HCT116 (cell line): ENCODE measurements at regions not wholly inside any gene's neighbourhood (a gene's known extent, or its start where the extent isn't known, plus 50 kb on each side); places are given as distances from the start of the nearest gene placed in this dataset.

Source experiments
- ATAC-seq: fragments of 200-7000 bp; cut with Tn5 transposase; 2 replicates; pipeline ENCODE4 v1.9.1; 2020; ENCODE audit warnings: mild to moderate bottlenecking, moderate library complexity
- BruUV-seq: library from RNA; stranded (reverse); fragments of 400-500 nt; replicated peaks from 2 replicates; lab custom pipeline; 2021; lab: Mats Ljungman, UMichigan
- CTCF ChIA-PET: fragments of 300-600 bp; sonication (Branson Sonifier 250); formaldehyde crosslinking; loops from one replicate; lab custom pipeline; 2021; ENCODE audit warnings: antibody characterized with exemption; lab: Charles Lee
- POLR2A ChIA-PET: fragments of 300-600, 350-600 bp; sonication (Branson Sonifier 250); formaldehyde crosslinking; loops from one replicate; lab custom pipeline; 2021; ENCODE audit warnings: antibody characterized with exemption; lab: Charles Lee
- RAD21 ChIA-PET, 2 experiments: fragments of 300-600 bp; sonication (Branson Sonifier 250); formaldehyde crosslinking; loops; one replicate each; lab custom pipeline; 2023; ENCODE audit warnings: low total read pairs in 2 of 2; ENCODE audit not compliant: uncharacterized antibody in 2 of 2, unreplicated experiment in 2 of 2, low non-redundant PET in 1 of 2; lab: Charles Lee
- DNase-seq: peaks from one replicate; pipeline ENCODE4 v3.0.0-alpha.2; 2010; ENCODE audit warnings: low read depth, low spot score
- H2AFZ ChIP-seq: fragments of 200-600 bp; shearing (Covaris generic), sonication (generic); 2 replicates; pipeline ENCODE4 v1.6.1; 2017; ENCODE audit warnings: low read depth, mixed run types, mixed read lengths, antibody characterized with exemption, low read length; ENCODE audit not compliant: poor library complexity, severe bottlenecking
- H3K27ac ChIP-seq: 2 replicates; pipeline ENCODE4 v1.5.1; 2012; ENCODE audit warnings: low read depth, low read length
- H3K27me3 ChIP-seq: fragments of 200-600 bp; sonication (generic); 2 replicates; pipeline ENCODE4 v1.6.1; 2016; ENCODE audit warnings: mixed run types, low read length, mixed read lengths; ENCODE audit not compliant: insufficient read depth
- H3K36me3 ChIP-seq, 2 experiments: fragments of 200-500 bp in 1 of 2; fragments of 200-600 bp in 1 of 2; sonication (Bioruptor generic) in 1 of 2; sonication (generic) in 1 of 2; 2 replicates each; pipeline versions ENCODE4 v1.5.1 to v1.6.1; 2014 to 2016; ENCODE audit warnings: low read length in 2 of 2, inconsistent platforms in 1 of 2, mixed read lengths in 1 of 2, mixed run types in 1 of 2; ENCODE audit not compliant: insufficient read depth in 2 of 2, control insufficient read depth in 1 of 2
- H3K4me1 ChIP-seq, 2 experiments: fragments of 200-600 bp in 1 of 2; sonication (generic) in 1 of 2; 2 replicates each; pipeline versions ENCODE4 v1.5.1 to v1.6.1; 2012 to 2017; ENCODE audit warnings: low read length in 2 of 2, inconsistent platforms in 1 of 2, mild to moderate bottlenecking in 1 of 2, mixed read lengths in 1 of 2, mixed run types in 1 of 2, moderate library complexity in 1 of 2; ENCODE audit not compliant: insufficient read depth in 2 of 2, control insufficient read depth in 1 of 2
- H3K4me2 ChIP-seq: fragments of 200-600 bp; sonication (generic); 2 replicates; pipeline ENCODE4 v1.6.1; 2017; ENCODE audit warnings: mixed run types, low read length, mixed read lengths
- H3K4me3 ChIP-seq, 2 experiments: fragments of 200-600 bp in 1 of 2; sonication (generic) in 1 of 2; replicated peaks in 1 of 2; 2 replicates each; pipeline ENCODE4 v1.5.1; 2011 to 2016; ENCODE audit warnings: low read length in 2 of 2, control low read depth in 1 of 2, low read depth in 1 of 2, mild to moderate bottlenecking in 1 of 2, mixed read lengths in 1 of 2, mixed run types in 1 of 2
- H3K79me2 ChIP-seq: fragments of 200-600 bp; sonication (generic); 2 replicates; pipeline ENCODE4 v1.6.1; 2017; ENCODE audit warnings: mild to moderate bottlenecking, mixed run types, low read length, moderate library complexity, mixed read lengths; ENCODE audit not compliant: insufficient read depth
- H3K9ac ChIP-seq: fragments of 200-600 bp; sonication (generic); 2 replicates; pipeline ENCODE4 v1.6.1; 2016; ENCODE audit warnings: low read length, mixed read lengths
- H3K9me2 ChIP-seq: fragments of 200-600 bp; sonication (generic), shearing (Covaris generic); 2 replicates; pipeline ENCODE4 v1.6.1; 2017; ENCODE audit warnings: mixed run types, mild to moderate bottlenecking, moderate library complexity; ENCODE audit not compliant: insufficient read depth
- H3K9me3 ChIP-seq, 2 experiments: fragments of 200-500 bp in 1 of 2; fragments of 200-600 bp in 1 of 2; sonication (Bioruptor generic) in 1 of 2; sonication (generic) in 1 of 2; 2 replicates each; pipeline ENCODE4 v1.6.1; 2014 to 2017; ENCODE audit warnings: low read length in 2 of 2, mixed read lengths in 2 of 2, inconsistent platforms in 1 of 2, low read depth in 1 of 2, mild to moderate bottlenecking in 1 of 2, mixed run types in 1 of 2, moderate library complexity in 1 of 2; ENCODE audit not compliant: control insufficient read depth in 1 of 2, insufficient read depth in 1 of 2
- H4K20me1 ChIP-seq: fragments of 200-600 bp; sonication (generic), shearing (Covaris generic); 2 replicates; pipeline ENCODE4 v1.6.1; 2017; ENCODE audit warnings: mixed run types, mild to moderate bottlenecking, moderate library complexity; ENCODE audit not compliant: insufficient read depth
- ATF3 ChIP-seq: IDR thresholded peaks from 2 replicates; pipeline ENCODE4 v1.6.1; 2012
- CBX3 ChIP-seq: IDR thresholded peaks from 2 replicates; pipeline ENCODE4 v1.6.1; 2012; ENCODE audit warnings: low read depth
- CEBPB ChIP-seq: IDR thresholded peaks from 2 replicates; pipeline ENCODE4 v1.6.1; 2012; ENCODE audit warnings: low read depth
- EGR1 ChIP-seq: IDR thresholded peaks from 2 replicates; pipeline ENCODE4 v1.6.1; 2012; ENCODE audit warnings: low read depth
- ELF1 ChIP-seq: IDR thresholded peaks from 2 replicates; pipeline ENCODE4 v1.6.1; 2012; ENCODE audit warnings: low read depth, borderline replicate concordance
- EZH2 ChIP-seq: fragments of 200-600 bp; sonication (generic); IDR thresholded peaks from 2 replicates; pipeline ENCODE4 v1.6.1; 2017; ENCODE audit warnings: antibody characterized with exemption, mixed run types
- EZH2phosphoT487 ChIP-seq: fragments of 200-600 bp; IDR thresholded peaks from 2 replicates; pipeline ENCODE4 v1.6.1; 2018; ENCODE audit warnings: antibody characterized with exemption, borderline replicate concordance
- MAX ChIP-seq: IDR thresholded peaks from 2 replicates; pipeline ENCODE4 v1.6.1; 2012
- POLR2A ChIP-seq: IDR thresholded peaks from 2 replicates; pipeline ENCODE4 v1.7.0; 2011; ENCODE audit warnings: borderline replicate concordance; ENCODE audit not compliant: insufficient read depth, insufficient read length; ENCODE audit errors: extremely low read depth
- RAD21 ChIP-seq: IDR thresholded peaks from 2 replicates; pipeline ENCODE4 v1.6.1; 2012; ENCODE audit warnings: low read depth, mild to moderate bottlenecking
- REST ChIP-seq: IDR thresholded peaks from 2 replicates; pipeline ENCODE4 v1.6.1; 2012; ENCODE audit warnings: low read depth
- SIN3A ChIP-seq: IDR thresholded peaks from 2 replicates; pipeline ENCODE4 v1.6.1; 2012; ENCODE audit warnings: low read depth
- SP1 ChIP-seq: IDR thresholded peaks from 2 replicates; pipeline ENCODE4 v1.6.1; 2012; ENCODE audit warnings: low read depth
- SRF ChIP-seq: IDR thresholded peaks from 2 replicates; pipeline ENCODE4 v1.6.1; 2012; ENCODE audit warnings: low read depth
- TCF7L2 ChIP-seq: IDR thresholded peaks from 2 replicates; pipeline ENCODE4 v1.7.0; 2011; ENCODE audit warnings: borderline replicate concordance, inconsistent platforms; ENCODE audit not compliant: insufficient read depth, insufficient read length; ENCODE audit errors: extremely low read depth
- YY1 ChIP-seq: IDR thresholded peaks from 2 replicates; pipeline ENCODE4 v1.6.1; 2011; ENCODE audit warnings: low read length, low read depth, moderate library complexity, mild to moderate bottlenecking; ENCODE audit not compliant: insufficient replicate concordance; ENCODE audit errors: extremely low read depth
- ZFX ChIP-seq: fragments of 450-650 bp; IDR thresholded peaks from 2 replicates; pipeline ENCODE4 v1.6.1; 2017
- ZNF274 ChIP-seq: fragments of 200-500 bp; sonication (Bioruptor generic); IDR thresholded peaks from 2 replicates; pipeline ENCODE4 v1.6.1; 2014; ENCODE audit warnings: mild to moderate bottlenecking, low read depth, low read length, inconsistent platforms
- intact Hi-C: fragments of 100-400 bp; cut with micrococcal nuclease; formaldehyde crosslinking; loops from 2 replicates; pipeline ENCODE4 v1.10.0; 2022

GRCh38 chr11:115820026-115820425, 315.8 kb upstream of the CADM1 start:
- Histone ChIP-seq H3K36me3 (no peaks in the 10 kb centered on the region), H3K27ac (no peak overlapping the region), H3K9me3 (peaks cover 0 to 3% of the 10 kb centered on the region in 2 experiments; a peak in 1 of 4 replicates), H3K79me2 (no peaks in the 10 kb centered on the region), H3K4me3 (no peak overlapping the region), H3K9ac (no peak overlapping the region), H3K4me1 (no peaks in the 10 kb centered on the region), H3K4me2 (no peak overlapping the region), H4K20me1 (no peaks in the 10 kb centered on the region), H2AFZ (no peak overlapping the region), H3K27me3 (no peaks in the 10 kb centered on the region), H3K9me2 (no peaks in the 10 kb centered on the region)
- BruUV-seq = no TSS peak
- ATAC-seq (no peak), DNase-seq (no peak)
- TF ChIP-seq POLR2A (no peak), CBX3 (no peak), EZH2 (no peak), ZFX (no peak), YY1 (no peak), CEBPB (no peak), MAX (no peak), ATF3 (no peak), ZNF274 (no peak), SIN3A (no peak), RAD21 (no peak), SP1 (no peak), SRF (no peak), EGR1 (no peak), EZH2phosphoT487 (no peak), TCF7L2 (no peak), REST (no peak), ELF1 (no peak)
- CTCF ChIA-PET = no interaction called here
- intact Hi-C loops = no loop called here
- POLR2A ChIA-PET = no interaction called here
- RAD21 ChIA-PET = no interaction called here
